Left lung (tissue), 4 donors: ENCODE measurements at regions not wholly inside any gene's neighbourhood (a gene's known extent, or its start where the extent isn't known, plus 50 kb on each side); places are given as distances from the start of the nearest gene placed in this dataset.

Experiments
- ATAC-seq: fragments of 200-7000 bp; cut with Tn5 transposase; one replicate; pipeline ENCODE4 v1.9.1; 2020; ENCODE audit warnings: moderate library complexity
- DNase-seq, 4 donors: peaks; one replicate each; pipeline ENCODE4 v3.0.0-alpha.2; 2013 to 2020
- H3K27ac ChIP-seq, 2 donors: fragments of 200-600 bp; sonication (generic) in 1 of 2; one replicate each; pipeline versions ENCODE4 v1.5.0 to v1.8.0; 2020 to 2021
- H3K27me3 ChIP-seq, 2 donors: fragments of 200-600 bp; sonication (generic) in 1 of 2; one replicate each; pipeline versions ENCODE4 v1.5.0 to v1.8.0; 2020 to 2021
- H3K36me3 ChIP-seq, 2 donors: fragments of 200-600 bp; sonication (generic) in 1 of 2; one replicate each; pipeline versions ENCODE4 v1.5.0 to v1.8.0; 2020 to 2021
- H3K4me1 ChIP-seq, 2 donors: fragments of 200-600 bp; one replicate each; pipeline ENCODE4 v1.8.0; 2021
- H3K4me3 ChIP-seq, 2 donors: fragments of 200-600 bp; sonication (generic) in 1 of 2; one replicate each; pipeline versions ENCODE4 v1.5.0 to v1.8.0; 2020 to 2021; ENCODE audit warnings: mild to moderate bottlenecking in 1 of 2
- H3K9me3 ChIP-seq, 2 donors: fragments of 200-600 bp; sonication (generic) in 1 of 2; one replicate each; pipeline versions ENCODE4 v1.5.0 to v1.8.0; 2020 to 2021
- CTCF ChIP-seq, 2 donors: fragments of 200-600 bp; sonication (generic) in 1 of 2; IDR thresholded peaks; one replicate each; pipeline versions ENCODE4 v1.5.0 to v1.8.0; 2021; ENCODE audit warnings: antibody characterized with exemption in 2 of 2
- intact Hi-C, 2 donors: fragments of 100-400 bp; cut with DNase I; formaldehyde crosslinking; loops; one replicate each; pipeline versions ENCODE4 v1.11.2 to v1.14.2; 2022
- donor health status: DM: no; HTN: yes; CAD: no.
- donor health status: DM: no; HTN: no; CAD: no.

GRCh38 chr6:19036196-19036555, 649.0 kb downstream of the RNF144B start:
- no peak for DNase-seq
- H3K9me3 ChIP-seq = no peaks in the 10 kb centered on the region
- intact Hi-C loops = no loop called here
- no peak for TF ChIP-seq CTCF (IDR thresholded peaks at IDR 0.05)
- no peaks in the 10 kb centered on the region for H3K27me3 ChIP-seq
- no peak overlapping the region for H3K4me3 ChIP-seq
- H3K36me3 ChIP-seq = no peaks in the 10 kb centered on the region
- no peak for ATAC-seq
- peaks cover 0 to 4% of the 10 kb centered on the region in 2 donors for H3K4me1 ChIP-seq
- no peak overlapping the region for H3K27ac ChIP-seq

DNA sequence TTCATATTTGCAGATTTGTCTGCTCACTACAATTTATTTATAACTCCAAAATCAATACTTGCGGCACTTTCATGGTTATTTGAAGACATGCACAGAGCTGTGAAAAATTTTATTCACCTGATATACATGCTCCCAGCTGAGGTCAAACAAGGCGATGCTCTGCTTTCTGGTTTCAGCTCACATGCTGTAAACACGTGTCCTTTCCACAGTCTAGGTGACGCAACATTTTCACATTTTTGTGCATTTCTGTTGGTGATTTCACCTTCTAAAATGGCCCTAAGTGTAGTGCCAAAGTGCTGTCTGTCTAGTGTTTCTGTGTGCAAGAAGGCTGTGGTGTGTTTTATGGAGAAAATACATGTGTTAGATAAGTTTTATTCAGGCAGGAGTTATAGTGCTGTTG, 650.5 kb downstream of the RNF144B start:
- DNase-seq (no peak), ATAC-seq (no peak)
- no peak overlapping the region for H3K27ac ChIP-seq
- no peaks in the 10 kb centered on the region for H3K27me3 ChIP-seq
- no peaks in the 10 kb centered on the region for H3K36me3 ChIP-seq
- peaks cover 0 to 8% of the 10 kb centered on the region in 2 donors for H3K4me1 ChIP-seq
- no peak for TF ChIP-seq CTCF (IDR thresholded peaks at IDR 0.05)
- H3K9me3 ChIP-seq = no peaks in the 10 kb centered on the region
- intact Hi-C loops = no loop called here
- no peak overlapping the region for H3K4me3 ChIP-seq

DNA sequence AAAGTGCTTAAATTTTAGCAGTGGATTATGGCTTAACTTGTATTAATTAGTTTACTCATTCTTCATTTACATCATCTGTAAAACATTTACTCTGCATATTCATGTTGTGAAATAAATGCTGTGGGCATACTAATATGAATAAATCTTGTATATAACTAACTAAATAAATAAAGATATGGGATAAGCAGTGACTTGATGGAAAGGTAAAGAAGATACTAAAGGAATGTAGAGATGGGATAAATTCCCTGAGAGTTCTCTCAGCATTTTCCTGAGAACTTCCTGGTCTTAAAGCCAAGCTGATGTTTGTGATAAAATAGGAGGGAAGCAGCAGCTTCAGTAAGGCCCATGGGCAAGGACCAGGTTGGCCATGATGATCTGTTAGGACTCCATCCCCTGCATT, 652.1 kb downstream of the RNF144B start:
- Histone ChIP-seq H3K27me3 (no peaks in the 10 kb centered on the region), H3K9me3 (no peaks in the 10 kb centered on the region), H3K36me3 (no peaks in the 10 kb centered on the region), H3K27ac (no peak overlapping the region), H3K4me1 (peaks cover 0 to 6% of the 10 kb centered on the region in 2 donors), H3K4me3 (no peak overlapping the region)
- DNase-seq = no peak
- intact Hi-C loops = no loop called here
- ATAC-seq = no peak
- TF ChIP-seq CTCF (IDR thresholded peaks at IDR 0.05) = no peak

DNA sequence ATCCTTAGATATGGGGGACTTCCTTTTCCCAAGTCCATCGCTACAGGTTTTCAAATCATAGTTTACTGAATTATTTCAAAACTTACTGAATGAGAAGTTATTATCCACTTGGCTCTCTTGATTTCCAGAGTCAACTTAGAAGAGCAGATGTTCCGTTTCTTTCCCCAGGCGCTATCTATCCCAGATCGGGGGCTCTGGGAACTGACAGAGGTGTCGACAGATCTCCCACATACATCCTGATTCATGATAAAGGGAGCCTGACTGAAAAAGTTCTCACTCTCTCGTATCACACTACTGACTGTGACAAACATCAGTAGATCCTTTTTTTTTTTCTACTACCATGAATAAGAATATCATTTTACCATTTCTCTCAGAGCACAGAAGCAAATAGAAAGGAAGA, 654.8 kb downstream of the RNF144B start:
- Histone ChIP-seq H3K27me3 (no peaks in the 10 kb centered on the region), H3K36me3 (no peaks in the 10 kb centered on the region), H3K4me1 (peaks cover 0 to 4% of the 10 kb centered on the region in 2 donors), H3K4me3 (no peak overlapping the region), H3K27ac (peak overlapping the region in 1 of 2 donors; percentile 42), H3K9me3 (no peaks in the 10 kb centered on the region)
- intact Hi-C loops = no loop called here
- no peak for TF ChIP-seq CTCF (IDR thresholded peaks at IDR 0.05)
- DNase-seq (peak in 1 of 4 donors; percentile 88), ATAC-seq (peak; percentile 49)

- no peak for TF ChIP-seq CTCF (IDR thresholded peaks at IDR 0.05)
- Histone ChIP-seq H3K27ac (peak overlapping the region in 1 of 2 donors; percentile 42), H3K27me3 (no peaks in the 10 kb centered on the region), H3K36me3 (no peaks in the 10 kb centered on the region), H3K4me1 (peaks cover 0 to 4% of the 10 kb centered on the region in 2 donors), H3K9me3 (no peaks in the 10 kb centered on the region), H3K4me3 (no peak overlapping the region)
- intact Hi-C loops = no loop called here
- DNase-seq = peak in 1 of 4 donors; percentile 86
- ATAC-seq = peak; percentile 57
Observed at GRCh38 chr6:19042420-19042819, 655.3 kb downstream of the RNF144B start.
